ENCODE measurements at regions not wholly inside any gene's neighbourhood (a gene's known extent, or its start where the extent isn't known, plus 50 kb on each side); places are given as distances from the start of the nearest gene placed in this dataset.

DNA sequence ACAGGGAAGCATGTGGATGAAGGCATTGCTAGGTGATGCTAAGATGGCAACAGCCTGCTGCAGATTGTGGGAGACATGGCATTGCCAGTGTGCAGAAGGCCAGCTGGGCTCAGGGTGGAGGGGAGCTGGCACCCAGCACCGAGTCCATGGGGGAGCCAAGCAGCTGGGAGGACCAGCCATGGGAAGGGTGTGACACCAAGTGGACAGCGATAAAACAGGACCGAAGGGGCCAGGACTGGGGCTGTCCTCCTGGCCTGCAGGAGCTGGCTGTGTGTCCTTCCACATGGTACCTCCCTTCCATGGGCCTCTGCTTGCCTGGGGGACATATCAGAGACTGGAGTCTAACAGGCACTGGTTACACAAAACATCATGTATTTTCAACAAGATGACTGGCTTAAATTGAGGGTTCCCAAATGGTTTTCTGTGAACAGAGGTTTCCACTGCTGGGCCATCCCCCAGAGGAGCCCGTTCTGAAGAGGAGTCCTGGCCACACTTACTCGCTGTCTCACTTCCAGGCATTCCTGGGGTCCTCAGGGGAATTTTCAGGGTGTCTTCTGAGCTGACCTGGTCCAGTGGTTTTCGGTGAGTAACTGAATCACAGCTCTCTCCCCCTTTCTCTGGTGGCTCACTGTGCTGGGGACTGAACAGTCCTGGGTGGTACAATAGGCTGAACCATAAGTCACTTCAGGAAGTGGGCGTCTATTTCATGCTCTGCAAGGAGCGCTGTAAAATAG lies 60.4 kb upstream of the TNP1 start:
- no peak for DNase-seq

DNA sequence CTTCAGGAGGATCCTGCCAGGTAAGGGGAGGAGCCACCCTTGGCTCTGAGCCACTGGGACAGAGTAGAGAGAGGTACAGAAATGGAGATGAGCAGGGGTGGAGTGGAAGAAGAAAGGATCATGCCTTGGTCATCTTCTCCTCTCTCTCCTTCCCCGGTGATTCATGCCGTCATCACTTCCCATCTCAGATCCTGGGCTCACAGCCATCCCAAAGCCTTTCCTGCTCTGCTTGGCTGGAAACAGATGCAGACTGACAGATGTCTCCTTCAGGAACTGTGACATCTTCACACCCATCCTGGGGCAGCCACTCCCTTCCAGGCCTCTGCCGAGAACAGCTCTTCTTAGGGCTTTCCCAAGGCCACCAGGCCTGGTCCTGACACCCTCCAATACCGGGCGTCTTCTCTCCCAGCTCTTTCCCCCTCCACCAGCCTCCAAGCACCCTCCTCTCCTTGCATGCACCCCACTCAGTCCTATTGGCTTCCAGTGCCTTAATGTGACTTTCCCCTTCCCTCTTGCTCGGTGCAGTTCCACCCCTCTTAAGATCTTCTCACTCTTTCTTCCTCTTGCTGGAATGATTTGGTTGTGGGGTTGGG lies 58.3 kb upstream of the TNP1 start:
- DNase-seq = no peak

DNA sequence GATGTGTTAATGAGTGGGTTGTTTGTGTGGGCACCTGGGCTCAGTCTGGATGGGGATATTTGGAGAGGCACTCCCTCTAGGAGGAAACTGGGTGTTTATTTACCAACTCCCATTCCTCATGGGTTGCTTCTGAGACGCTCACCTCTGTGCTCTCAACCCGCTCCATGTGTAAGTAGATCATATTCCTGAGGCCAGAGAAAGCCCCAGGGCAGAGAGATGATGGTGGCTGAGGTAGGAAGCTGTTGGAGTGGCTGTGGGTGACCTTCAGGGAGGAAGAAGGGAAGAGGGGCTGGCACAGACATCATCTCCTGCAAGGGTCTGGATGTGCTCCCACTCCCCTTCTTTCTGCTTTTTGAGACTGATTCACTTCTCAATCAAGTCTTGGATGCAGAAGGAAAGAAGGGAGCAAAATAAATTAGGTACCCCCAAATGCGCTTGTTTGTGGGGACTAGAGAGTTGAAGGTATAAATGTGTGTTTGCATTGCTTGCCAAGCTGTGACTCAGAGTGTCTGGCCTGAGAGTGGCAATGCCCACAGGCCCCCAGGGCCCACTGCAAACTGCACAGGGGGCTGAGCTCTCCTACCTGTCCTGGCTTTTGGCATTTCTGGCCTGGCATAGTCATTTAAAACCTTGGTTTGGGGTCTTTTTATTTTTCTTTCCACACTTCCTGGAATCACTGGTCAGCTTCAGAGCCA lies 57.2 kb upstream of the TNP1 start:
- DNase-seq = no peak

DNA sequence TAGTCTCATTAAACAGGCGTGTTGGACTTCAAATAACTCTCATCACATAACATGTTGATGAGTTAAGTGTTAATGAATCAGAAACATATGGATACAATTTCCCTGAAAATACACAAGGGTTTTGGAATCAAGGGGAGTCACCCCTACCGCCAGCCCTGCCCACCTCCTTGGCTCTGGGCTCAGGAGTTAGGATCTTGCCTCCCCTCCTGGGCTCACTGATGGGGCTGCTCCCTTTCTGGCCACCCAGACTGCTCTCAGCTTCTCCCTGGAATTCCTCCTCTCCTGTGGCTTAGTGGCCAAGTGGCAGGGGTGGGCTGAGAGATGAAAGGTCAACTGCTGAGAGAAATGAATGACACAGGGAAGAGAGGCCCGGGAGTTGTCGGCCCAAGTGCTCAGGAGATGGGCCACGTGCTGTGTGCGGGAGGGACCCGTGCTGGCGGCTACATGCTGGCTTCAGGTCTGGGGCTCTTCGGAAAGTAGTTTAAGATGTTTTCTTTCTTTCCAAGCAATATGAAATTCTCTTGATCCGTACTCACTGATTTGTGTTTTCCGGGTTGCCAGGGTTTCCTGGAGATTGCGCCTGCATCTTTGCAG lies 55.8 kb upstream of the TNP1 start:
- DNase-seq = no peak

DNA sequence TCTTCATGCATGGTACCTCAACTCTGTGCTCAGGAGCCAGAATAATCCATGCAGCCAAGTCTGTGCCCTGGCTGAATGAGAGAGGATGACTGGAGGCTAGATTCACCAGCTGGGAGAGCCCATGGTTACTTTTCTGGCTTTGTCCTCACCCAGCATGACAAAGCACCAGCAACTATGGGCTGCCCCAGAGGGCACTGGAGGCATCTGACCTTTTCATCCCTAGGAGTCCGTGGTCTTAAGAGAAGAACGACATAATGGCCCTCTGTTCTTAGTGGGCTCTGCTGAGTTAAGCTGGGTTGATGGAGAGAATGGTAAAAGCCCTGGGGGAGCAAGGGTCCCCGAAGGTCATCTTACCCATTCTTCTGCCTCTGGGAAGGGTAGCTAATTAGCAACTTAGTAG lies 54.6 kb upstream of the TNP1 start:
- no peak for DNase-seq

DNA sequence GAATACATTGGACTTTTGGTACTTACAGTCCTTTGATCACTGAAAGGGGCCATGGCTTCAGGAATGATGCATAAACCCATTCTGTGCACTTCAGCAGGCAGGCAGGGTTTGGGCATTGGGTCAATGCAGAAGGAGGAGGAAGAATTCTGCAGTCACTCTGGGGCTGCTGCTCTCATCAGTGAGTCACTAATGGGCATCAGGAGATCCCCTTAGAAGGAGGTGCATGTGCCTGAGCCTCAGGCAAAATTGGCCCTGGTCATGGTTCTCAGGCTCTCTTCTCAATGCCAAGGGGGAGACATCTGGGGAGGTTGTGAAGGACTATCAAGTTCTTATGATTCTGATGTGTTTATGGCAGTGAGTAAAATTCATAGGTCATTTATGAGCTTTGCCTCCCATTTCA lies 52.0 kb upstream of the TNP1 start:
- DNase-seq = no peak

DNA sequence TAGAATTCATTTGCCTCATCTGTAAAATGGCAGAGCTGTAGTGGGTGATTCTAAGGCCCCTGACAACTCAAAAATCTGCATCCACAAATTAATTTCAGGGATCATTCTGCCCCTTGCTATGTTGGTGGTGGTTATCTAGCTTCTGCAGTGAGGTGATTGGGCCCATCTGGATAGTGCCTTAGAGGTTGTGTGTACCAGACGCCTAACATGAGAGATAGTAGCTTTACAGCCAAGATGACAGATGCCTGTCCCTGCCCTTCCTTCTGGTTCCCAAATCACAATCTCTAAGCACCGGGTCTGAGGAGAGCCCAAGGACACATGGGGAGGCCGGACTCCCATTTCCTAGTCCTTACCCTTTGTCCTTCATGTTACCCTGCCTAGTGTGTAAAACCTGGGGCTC lies 51.1 kb upstream of the TNP1 start:
- no peak for DNase-seq

DNA sequence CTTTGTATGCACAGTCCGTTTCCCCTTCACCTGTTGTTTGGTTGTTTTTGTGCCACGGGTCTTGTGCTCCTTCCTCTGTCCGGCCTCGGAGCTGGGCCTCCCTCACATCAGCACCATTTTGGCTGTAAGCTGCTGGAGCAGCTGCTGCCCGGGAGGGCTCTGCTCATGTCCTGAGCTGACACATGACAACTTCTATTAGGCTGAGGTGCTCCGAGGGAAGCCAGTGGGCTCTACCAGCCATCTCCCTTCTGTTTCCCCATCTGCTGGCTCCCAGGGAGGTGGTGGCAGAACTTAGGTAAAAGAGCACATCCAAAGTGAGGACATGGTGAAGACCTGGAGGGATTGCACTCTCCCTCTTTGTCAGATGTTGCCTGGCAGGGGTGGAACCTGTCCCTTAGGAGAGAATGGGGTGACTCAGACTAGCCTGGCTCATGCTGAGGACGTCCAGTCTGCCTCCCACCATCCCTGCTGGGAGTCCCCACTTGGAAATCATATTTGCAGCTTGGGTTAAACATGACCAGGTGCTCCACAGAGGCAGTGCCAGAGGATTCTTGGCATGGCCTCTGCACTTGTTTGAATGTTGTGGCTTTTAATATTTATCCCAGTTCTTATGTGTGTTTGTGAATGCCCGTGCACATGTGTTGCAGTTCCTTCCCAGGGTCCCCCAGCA lies 49.8 kb upstream of the TNP1 start:
- DNase-seq = no peak

Measured in NCI-H2227 treated with DMSO at 0.1 percent for 48 hours (cell line).